GM23338 (cell line): ENCODE measurements at regions not wholly inside any gene's neighbourhood (a gene's known extent, or its start where the extent isn't known, plus 50 kb on each side); places are given as distances from the start of the nearest gene placed in this dataset.

ENCODE experiments used
- ATAC-seq: fragments of 200-7000 bp; cut with Tn5 transposase; 3 replicates; pipeline ENCODE4 v1.9.1; 2020
- DNase-seq: peaks from one replicate; pipeline ENCODE4 v3.0.0-alpha.2; 2015; ENCODE audit warnings: low spot score
- H2AFZ ChIP-seq: fragments of 200-600 bp; sonication (generic); 2 replicates; pipeline ENCODE4 v1.8.0; 2016; ENCODE audit warnings: antibody characterized with exemption, mild to moderate bottlenecking, moderate library complexity
- H3F3A ChIP-seq: fragments of 200-600 bp; sonication (generic); replicated peaks from 2 replicates; pipeline ENCODE4 v1.8.0; 2017; ENCODE audit warnings: antibody characterized with exemption, mixed run types, low read depth
- H3K27ac ChIP-seq: fragments of 200-600 bp; sonication (generic); 2 replicates; pipeline ENCODE4 v1.6.1; 2016; ENCODE audit warnings: low read depth
- H3K27me3 ChIP-seq: fragments of 200-600 bp; sonication (generic); 2 replicates; pipeline ENCODE4 v1.8.0; 2016; ENCODE audit warnings: mild to moderate bottlenecking, mixed run types, moderate library complexity; ENCODE audit not compliant: insufficient read depth
- H3K36me3 ChIP-seq: fragments of 200-600 bp; sonication (generic); 2 replicates; pipeline ENCODE4 v1.8.0; 2016; ENCODE audit warnings: mild to moderate bottlenecking; ENCODE audit not compliant: insufficient read depth
- H3K4me1 ChIP-seq: fragments of 200-600 bp; sonication (generic); 2 replicates; pipeline ENCODE4 v1.8.0; 2016; ENCODE audit warnings: mild to moderate bottlenecking, moderate library complexity; ENCODE audit not compliant: insufficient read depth
- H3K4me2 ChIP-seq: fragments of 200-600 bp; sonication (generic); 2 replicates; pipeline ENCODE4 v1.7.1; 2017; ENCODE audit warnings: mixed run types
- H3K4me3 ChIP-seq: fragments of 200-600 bp; sonication (generic); 2 replicates; pipeline ENCODE4 v1.6.1; 2016; ENCODE audit warnings: mixed run types
- H3K79me2 ChIP-seq: fragments of 200-600 bp; sonication (generic); replicated peaks from 2 replicates; pipeline ENCODE4 v1.8.0; 2017; ENCODE audit warnings: mild to moderate bottlenecking; ENCODE audit not compliant: insufficient read depth
- H3K9me2 ChIP-seq: fragments of 200-600 bp; sonication (generic); 2 replicates; pipeline ENCODE4 v1.8.0; 2017; ENCODE audit not compliant: insufficient read depth
- H4K20me1 ChIP-seq: fragments of 200-600 bp; sonication (generic); replicated peaks from 2 replicates; pipeline ENCODE4 v1.8.0; 2017; ENCODE audit warnings: mild to moderate bottlenecking; ENCODE audit not compliant: insufficient read depth
- H3K27ac Mint-ChIP-seq: 2 replicates; pipeline ENCODE4 v1.8.0; 2020; ENCODE audit warnings: inconsistent platforms, mild to moderate bottlenecking, moderate library complexity, mixed read lengths
- H3K27me3 Mint-ChIP-seq: 3 replicates; pipeline ENCODE4 v1.8.0; 2022; ENCODE audit warnings: low read depth, mild to moderate bottlenecking, moderate library complexity, mixed read lengths, inconsistent platforms; ENCODE audit not compliant: insufficient read depth, poor library complexity
- H3K36me3 Mint-ChIP-seq: 3 replicates; pipeline ENCODE4 v1.8.0; 2021; ENCODE audit warnings: low read depth, mild to moderate bottlenecking, inconsistent platforms, moderate library complexity, mixed read lengths
- H3K4me1 Mint-ChIP-seq: 3 replicates; pipeline ENCODE4 v1.8.0; 2020; ENCODE audit warnings: mild to moderate bottlenecking, inconsistent platforms, mixed read lengths
- H3K4me3 Mint-ChIP-seq: 3 replicates; pipeline ENCODE4 v1.8.0; 2021; ENCODE audit warnings: moderate library complexity, mild to moderate bottlenecking, inconsistent platforms, mixed read lengths
- H3K9me3 Mint-ChIP-seq: 3 replicates; pipeline ENCODE4 v1.8.0; 2020; ENCODE audit warnings: moderate library complexity, mild to moderate bottlenecking, inconsistent platforms, mixed read lengths
- CREB1 ChIP-seq: fragments of 250-450 bp; sonication (Bioruptor Pico); IDR thresholded peaks from 2 replicates; pipeline ENCODE4 v1.5.0; 2020; ENCODE audit warnings: low read depth, mild to moderate bottlenecking, moderate library complexity
- CTCF ChIP-seq, 2 experiments: fragments of 200-600 bp in 1 of 2; sonication (generic) in 1 of 2; conservative IDR thresholded peaks; 2 replicates each; pipeline versions ENCODE4 v1.5.1 to v1.6.1; 2016 to 2017; ENCODE audit warnings: antibody characterized with exemption in 2 of 2, low read depth in 2 of 2, mild to moderate bottlenecking in 2 of 2, moderate library complexity in 1 of 2
- EZH2phosphoT487 ChIP-seq: fragments of 200-600 bp; sonication (generic); IDR thresholded peaks from one replicate; pipeline ENCODE4 v1.8.1; 2018; ENCODE audit warnings: antibody characterized with exemption; ENCODE audit not compliant: unreplicated experiment
- JUNB ChIP-seq: IDR thresholded peaks from one replicate; pipeline ENCODE4 v1.6.1; 2016; ENCODE audit warnings: antibody characterized with exemption; ENCODE audit not compliant: unreplicated experiment
- NANOG ChIP-seq: IDR thresholded peaks from 2 replicates; pipeline ENCODE4 v1.6.1; 2016; ENCODE audit warnings: antibody characterized with exemption, borderline replicate concordance
- POLR2AphosphoS5 ChIP-seq: IDR thresholded peaks from 2 replicates; pipeline ENCODE4 v1.6.1; 2016; ENCODE audit warnings: antibody characterized with exemption, low read depth
- REST ChIP-seq: IDR thresholded peaks from one replicate; pipeline ENCODE4 v1.6.1; 2018; ENCODE audit warnings: antibody characterized with exemption; ENCODE audit not compliant: unreplicated experiment
- STAT1 ChIP-seq: IDR thresholded peaks from one replicate; pipeline ENCODE4 v1.6.1; 2016; ENCODE audit warnings: antibody characterized with exemption; ENCODE audit not compliant: unreplicated experiment
- ZNF114 ChIP-seq: fragments of 250-450 bp; sonication (Bioruptor Pico); IDR thresholded peaks from 2 replicates; pipeline ENCODE4 v1.5.0; 2020; ENCODE audit warnings: mild to moderate bottlenecking, moderate library complexity
- ZNF331 ChIP-seq: fragments of 250-450 bp; sonication (Bioruptor Pico); IDR thresholded peaks from 2 replicates; pipeline ENCODE4 v1.5.0; 2020; ENCODE audit warnings: low read depth, mild to moderate bottlenecking, moderate library complexity
- TF ChIP-seq, protein P1 (sequence below): fragments of 250-450 bp; sonication (Bioruptor Pico); IDR thresholded peaks from 2 replicates; pipeline ENCODE4 v1.5.0; 2020; ENCODE audit warnings: mild to moderate bottlenecking, moderate library complexity

- no peak overlapping the region for H2AFZ ChIP-seq
- H3K4me1 ChIP-seq = no peaks in the 10 kb centered on the region
- H3K27me3 Mint-ChIP-seq = no peaks in the 10 kb centered on the region
- no peak overlapping the region for H3K27ac Mint-ChIP-seq
- H3K9me3 Mint-ChIP-seq = no peaks in the 10 kb centered on the region
- no peak overlapping the region for H3K27ac ChIP-seq
- no peak overlapping the region for H3K4me3 Mint-ChIP-seq
- peaks cover 7% of the 10 kb centered on the region; the same call in 1 of the 2 replicates for H3K9me2 ChIP-seq
- H3K79me2 ChIP-seq = no peaks in the 10 kb centered on the region
- no peaks in the 10 kb centered on the region for H3F3A ChIP-seq
- H4K20me1 ChIP-seq = no peaks in the 10 kb centered on the region
- TF ChIP-seq EZH2phosphoT487 (no peak), NANOG (no peak), STAT1 (no peak), REST (no peak), ZNF114 (CRISPR knock-in tag) (no peak), CREB1 (CRISPR knock-in tag) (no peak), ZNF331 (CRISPR knock-in tag) (no peak), JUNB (no peak), CTCF (conservative IDR thresholded peaks at IDR 0.05; ENCODE audit: low read depth in 2 of 2) (no peak), POLR2AphosphoS5 (no peak)
- TF ChIP-seq, protein P1, sequence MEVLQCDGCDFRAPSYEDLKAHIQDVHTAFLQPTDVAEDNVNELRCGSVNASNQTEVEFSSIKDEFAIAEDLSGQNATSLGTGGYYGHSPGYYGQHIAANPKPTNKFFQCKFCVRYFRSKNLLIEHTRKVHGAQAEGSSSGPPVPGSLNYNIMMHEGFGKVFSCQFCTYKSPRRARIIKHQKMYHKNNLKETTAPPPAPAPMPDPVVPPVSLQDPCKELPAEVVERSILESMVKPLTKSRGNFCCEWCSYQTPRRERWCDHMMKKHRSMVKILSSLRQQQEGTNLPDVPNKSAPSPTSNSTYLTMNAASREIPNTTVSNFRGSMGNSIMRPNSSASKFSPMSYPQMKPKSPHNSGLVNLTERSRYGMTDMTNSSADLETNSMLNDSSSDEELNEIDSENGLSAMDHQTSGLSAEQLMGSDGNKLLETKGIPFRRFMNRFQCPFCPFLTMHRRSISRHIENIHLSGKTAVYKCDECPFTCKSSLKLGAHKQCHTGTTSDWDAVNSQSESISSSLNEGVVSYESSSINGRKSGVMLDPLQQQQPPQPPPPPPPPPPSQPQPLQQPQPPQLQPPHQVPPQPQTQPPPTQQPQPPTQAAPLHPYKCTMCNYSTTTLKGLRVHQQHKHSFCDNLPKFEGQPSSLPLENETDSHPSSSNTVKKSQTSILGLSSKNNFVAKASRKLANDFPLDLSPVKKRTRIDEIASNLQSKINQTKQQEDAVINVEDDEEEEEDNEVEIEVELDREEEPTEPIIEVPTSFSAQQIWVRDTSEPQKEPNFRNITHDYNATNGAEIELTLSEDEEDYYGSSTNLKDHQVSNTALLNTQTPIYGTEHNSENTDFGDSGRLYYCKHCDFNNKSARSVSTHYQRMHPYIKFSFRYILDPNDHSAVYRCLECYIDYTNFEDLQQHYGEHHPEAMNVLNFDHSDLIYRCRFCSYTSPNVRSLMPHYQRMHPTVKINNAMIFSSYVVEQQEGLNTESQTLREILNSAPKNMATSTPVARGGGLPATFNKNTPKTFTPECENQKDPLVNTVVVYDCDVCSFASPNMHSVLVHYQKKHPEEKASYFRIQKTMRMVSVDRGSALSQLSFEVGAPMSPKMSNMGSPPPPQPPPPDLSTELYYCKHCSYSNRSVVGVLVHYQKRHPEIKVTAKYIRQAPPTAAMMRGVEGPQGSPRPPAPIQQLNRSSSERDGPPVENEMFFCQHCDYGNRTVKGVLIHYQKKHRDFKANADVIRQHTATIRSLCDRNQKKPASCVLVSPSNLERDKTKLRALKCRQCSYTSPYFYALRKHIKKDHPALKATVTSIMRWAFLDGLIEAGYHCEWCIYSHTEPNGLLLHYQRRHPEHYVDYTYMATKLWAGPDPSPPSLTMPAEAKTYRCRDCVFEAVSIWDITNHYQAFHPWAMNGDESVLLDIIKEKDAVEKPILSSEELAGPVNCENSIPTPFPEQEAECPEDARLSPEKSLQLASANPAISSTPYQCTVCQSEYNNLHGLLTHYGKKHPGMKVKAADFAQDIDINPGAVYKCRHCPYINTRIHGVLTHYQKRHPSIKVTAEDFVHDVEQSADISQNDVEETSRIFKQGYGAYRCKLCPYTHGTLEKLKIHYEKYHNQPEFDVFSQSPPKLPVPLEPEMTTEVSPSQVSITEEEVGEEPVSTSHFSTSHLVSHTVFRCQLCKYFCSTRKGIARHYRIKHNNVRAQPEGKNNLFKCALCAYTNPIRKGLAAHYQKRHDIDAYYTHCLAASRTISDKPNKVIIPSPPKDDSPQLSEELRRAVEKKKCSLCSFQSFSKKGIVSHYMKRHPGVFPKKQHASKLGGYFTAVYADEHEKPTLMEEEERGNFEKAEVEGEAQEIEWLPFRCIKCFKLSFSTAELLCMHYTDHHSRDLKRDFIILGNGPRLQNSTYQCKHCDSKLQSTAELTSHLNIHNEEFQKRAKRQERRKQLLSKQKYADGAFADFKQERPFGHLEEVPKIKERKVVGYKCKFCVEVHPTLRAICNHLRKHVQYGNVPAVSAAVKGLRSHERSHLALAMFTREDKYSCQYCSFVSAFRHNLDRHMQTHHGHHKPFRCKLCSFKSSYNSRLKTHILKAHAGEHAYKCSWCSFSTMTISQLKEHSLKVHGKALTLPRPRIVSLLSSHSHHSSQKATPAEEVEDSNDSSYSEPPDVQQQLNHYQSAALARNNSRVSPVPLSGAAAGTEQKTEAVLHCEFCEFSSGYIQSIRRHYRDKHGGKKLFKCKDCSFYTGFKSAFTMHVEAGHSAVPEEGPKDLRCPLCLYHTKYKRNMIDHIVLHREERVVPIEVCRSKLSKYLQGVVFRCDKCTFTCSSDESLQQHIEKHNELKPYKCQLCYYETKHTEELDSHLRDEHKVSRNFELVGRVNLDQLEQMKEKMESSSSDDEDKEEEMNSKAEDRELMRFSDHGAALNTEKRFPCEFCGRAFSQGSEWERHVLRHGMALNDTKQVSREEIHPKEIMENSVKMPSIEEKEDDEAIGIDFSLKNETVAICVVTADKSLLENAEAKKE (CRISPR knock-in tag) = no peak
- no peak overlapping the region for H3K4me2 ChIP-seq
- no peak overlapping the region for H3K4me3 ChIP-seq
- H3K36me3 ChIP-seq = no peaks in the 10 kb centered on the region
- H3K27me3 ChIP-seq = no peaks in the 10 kb centered on the region
- no peak for ATAC-seq
- no peak for DNase-seq
- no peaks in the 10 kb centered on the region for H3K36me3 Mint-ChIP-seq
- H3K4me1 Mint-ChIP-seq = no peaks in the 10 kb centered on the region
These were observed 213.6 kb upstream of the B3GAT1 start for GRCh38 chr11:134625631-134626030.
